ENCODE measurements at regions not wholly inside any gene's neighbourhood (a gene's known extent, or its start where the extent isn't known, plus 50 kb on each side); places are given as distances from the start of the nearest gene placed in this dataset.

- no peak overlapping the region for H3K27ac ChIP-seq (replicated peaks)
- TF ChIP-seq CTCF (IDR thresholded peaks at IDR 0.05; ENCODE audit: insufficient read depth, low read length) (no peak), REST (IDR thresholded peaks at IDR 0.05; ENCODE audit: insufficient replicate concordance, low read depth) (no peak), GABPA (IDR thresholded peaks at IDR 0.05; ENCODE audit: low read depth) (no peak), SPI1 (IDR thresholded peaks at IDR 0.05; ENCODE audit: borderline replicate concordance, low read depth) (no peak), POLR2AphosphoS5 (IDR thresholded peaks at IDR 0.05; ENCODE audit: low read depth) (no peak)
- H3K27me3 ChIP-seq (ENCODE audit: insufficient read depth, poor library complexity, severe bottlenecking): no peaks in the 10 kb centered on the region
- no peak for DNase-seq (ENCODE audit: low read depth in 1 of 2, low spot score in 1 of 2)
- no peak overlapping the region for H3K4me3 ChIP-seq (replicated peaks; ENCODE audit: insufficient read depth, low read length)
Measured at GRCh38 chr5:133875179-133875578, 93.2 kb downstream of the C5orf15 start.

GRCh38 chr5:133873449-133873848, 95.0 kb downstream of the C5orf15 start:
- Histone ChIP-seq H3K27me3 (ENCODE audit: insufficient read depth, poor library complexity, severe bottlenecking) (no peaks in the 10 kb centered on the region), H3K27ac (replicated peaks) (no peak overlapping the region), H3K4me3 (replicated peaks; ENCODE audit: insufficient read depth, low read length) (no peak overlapping the region)
- no peak for DNase-seq (ENCODE audit: low read depth in 1 of 2, low spot score in 1 of 2)
- TF ChIP-seq CTCF (IDR thresholded peaks at IDR 0.05; ENCODE audit: insufficient read depth, low read length) (no peak), POLR2AphosphoS5 (IDR thresholded peaks at IDR 0.05; ENCODE audit: low read depth) (no peak), SPI1 (IDR thresholded peaks at IDR 0.05; ENCODE audit: borderline replicate concordance, low read depth) (no peak)

GRCh38 chr5:133870661-133871060, 97.8 kb downstream of the C5orf15 start:
- Histone ChIP-seq H3K27me3 (ENCODE audit: insufficient read depth, poor library complexity, severe bottlenecking) (no peaks in the 10 kb centered on the region), H3K27ac (replicated peaks) (no peak overlapping the region), H3K4me3 (replicated peaks; ENCODE audit: insufficient read depth, low read length) (no peak overlapping the region)
- no peak for TF ChIP-seq GABPA (IDR thresholded peaks at IDR 0.05; ENCODE audit: low read depth)
- TF ChIP-seq POLR2AphosphoS5 (IDR thresholded peaks at IDR 0.05; ENCODE audit: low read depth): no peak
- TF ChIP-seq SPI1 (IDR thresholded peaks at IDR 0.05; ENCODE audit: borderline replicate concordance, low read depth): no peak
- no peak for TF ChIP-seq CTCF (IDR thresholded peaks at IDR 0.05; ENCODE audit: insufficient read depth, low read length)
- no peak for TF ChIP-seq REST (IDR thresholded peaks at IDR 0.05; ENCODE audit: insufficient replicate concordance, low read depth)
- DNase-seq (ENCODE audit: low read depth in 1 of 2, low spot score in 1 of 2): no peak

Data from HL-60 (cell line).